HEK293 (cell line): ENCODE measurements at regions not wholly inside any gene's neighbourhood (a gene's known extent, or its start where the extent isn't known, plus 50 kb on each side); places are given as distances from the start of the nearest gene placed in this dataset.

Source experiments
- CTCF ChIA-PET: fragments of 350-600 bp; formaldehyde crosslinking; extraction: SDS; loops from one replicate; lab custom pipeline; 2021; ENCODE audit warnings: antibody characterized with exemption; lab: Yijun Ruan, JAX
- POLR2A ChIA-PET: fragments of 300-600 bp; formaldehyde crosslinking; extraction: SDS; loops from one replicate; lab custom pipeline; 2020; ENCODE audit warnings: antibody characterized with exemption, inconsistent platforms; lab: Yijun Ruan, JAX
- H3K27ac ChIP-seq: fragments of 200-500 bp; sonication (Bioruptor generic); 2 replicates; pipeline ENCODE4 v1.5.1; 2014; ENCODE audit warnings: low read depth, low read length, control low read depth, inconsistent platforms; ENCODE audit errors: extremely low read depth
- H3K36me3 ChIP-seq, 2 experiments: fragments of 200-500 bp in 1 of 2; sonication (Bioruptor generic) in 1 of 2; 1 replicate in 1 of 2; 2 replicates in 1 of 2; pipeline ENCODE4 v1.5.1; 2014 to 2017; ENCODE audit warnings: inconsistent platforms in 2 of 2, low read length in 2 of 2; ENCODE audit not compliant: control insufficient read depth in 2 of 2, insufficient read depth in 1 of 2
- H3K4me1 ChIP-seq: fragments of 200-500 bp; sonication (Bioruptor generic); 2 replicates; pipeline ENCODE4 v1.5.1; 2014; ENCODE audit warnings: mild to moderate bottlenecking, low read length, inconsistent platforms; ENCODE audit not compliant: control insufficient read depth, insufficient read depth
- H3K4me3 ChIP-seq: 2 replicates; pipeline ENCODE4 v1.5.1; 2011; ENCODE audit warnings: low read depth, mild to moderate bottlenecking, control low read depth, low read length, moderate library complexity
- H3K9me3 ChIP-seq: fragments of 200-500 bp; sonication (Bioruptor generic); 2 replicates; pipeline ENCODE4 v1.5.1; 2014; ENCODE audit warnings: low read depth, low read length, inconsistent platforms; ENCODE audit not compliant: control insufficient read depth, insufficient read depth
- GLIS2 ChIP-seq: fragments of 450-650 bp; formaldehyde crosslinking; IDR thresholded peaks from 2 replicates; pipeline ENCODE4 v1.5.1; 2016; ENCODE audit warnings: missing biosample characterization, missing genetic modification characterization
- KLF1 ChIP-seq: fragments of 450-650 bp; formaldehyde crosslinking; IDR thresholded peaks from 2 replicates; pipeline ENCODE4 v1.5.1; 2016; ENCODE audit warnings: missing biosample characterization, missing genetic modification characterization
- KLF16 ChIP-seq: fragments of 450-650 bp; formaldehyde crosslinking; IDR thresholded peaks from 2 replicates; pipeline ENCODE4 v1.5.1; 2017; ENCODE audit warnings: missing biosample characterization, missing genetic modification characterization
- KLF9 ChIP-seq: fragments of 450-650 bp; formaldehyde crosslinking; IDR thresholded peaks from 2 replicates; pipeline ENCODE4 v1.5.1; 2016; ENCODE audit warnings: missing biosample characterization, missing genetic modification characterization, low read depth
- MEIS1 ChIP-seq: sonication (generic); formaldehyde crosslinking; IDR thresholded peaks from 2 replicates; pipeline ENCODE4 v1.8.1; 2022; ENCODE audit warnings: missing genetic modification reagents, mild to moderate bottlenecking, borderline replicate concordance
- PBX3 ChIP-seq: sonication (generic); formaldehyde crosslinking; IDR thresholded peaks from 2 replicates; pipeline ENCODE4 v1.8.1; 2022; ENCODE audit warnings: mild to moderate bottlenecking, moderate library complexity, missing genetic modification reagents
- PRDM6 ChIP-seq: fragments of 450-650 bp; formaldehyde crosslinking; IDR thresholded peaks from 2 replicates; pipeline ENCODE4 v1.5.1; 2017; ENCODE audit warnings: missing biosample characterization, missing genetic modification characterization
- ZBTB11 ChIP-seq: fragments of 450-650 bp; formaldehyde crosslinking; conservative IDR thresholded peaks from 2 replicates; pipeline ENCODE4 v1.5.1; 2016; ENCODE audit warnings: low read depth, missing biosample characterization, missing genetic modification characterization
- ZBTB7A ChIP-seq: fragments of 450-650 bp; formaldehyde crosslinking; IDR thresholded peaks from 2 replicates; pipeline ENCODE4 v1.5.1; 2016; ENCODE audit warnings: low read depth, missing biosample characterization, missing genetic modification characterization
- ZNF114 ChIP-seq: fragments of 450-650 bp; formaldehyde crosslinking; IDR thresholded peaks from 2 replicates; pipeline ENCODE4 v1.5.0; 2017; ENCODE audit warnings: missing biosample characterization, missing genetic modification characterization
- ZNF140 ChIP-seq: fragments of 450-650 bp; formaldehyde crosslinking; IDR thresholded peaks from 2 replicates; pipeline ENCODE4 v1.5.1; 2016; ENCODE audit warnings: missing biosample characterization, missing genetic modification characterization
- ZNF146 ChIP-seq: fragments of 450-650 bp; formaldehyde crosslinking; IDR thresholded peaks from 2 replicates; pipeline ENCODE4 v1.5.1; 2016; ENCODE audit warnings: missing biosample characterization, missing genetic modification characterization
- ZNF169 ChIP-seq: fragments of 450-650 bp; formaldehyde crosslinking; IDR thresholded peaks from 2 replicates; pipeline ENCODE4 v1.5.1; 2016; ENCODE audit warnings: missing biosample characterization, missing genetic modification characterization
- ZNF202 ChIP-seq: fragments of 450-650 bp; formaldehyde crosslinking; IDR thresholded peaks from 2 replicates; pipeline ENCODE4 v1.5.1; 2016; ENCODE audit warnings: missing biosample characterization, missing genetic modification characterization, borderline replicate concordance
- ZNF211 ChIP-seq: fragments of 450-650 bp; formaldehyde crosslinking; IDR thresholded peaks from 2 replicates; pipeline ENCODE4 v1.5.1; 2016; ENCODE audit warnings: low read depth, missing biosample characterization, missing genetic modification characterization
- ZNF280D ChIP-seq: fragments of 450-650 bp; formaldehyde crosslinking; IDR thresholded peaks from 2 replicates; pipeline ENCODE4 v1.5.1; 2016; ENCODE audit warnings: missing biosample characterization, missing genetic modification characterization
- ZNF558 ChIP-seq: fragments of 450-650 bp; formaldehyde crosslinking; IDR thresholded peaks from 2 replicates; pipeline ENCODE4 v1.5.1; 2016; ENCODE audit warnings: missing biosample characterization, missing genetic modification characterization
- ZNF610 ChIP-seq: fragments of 450-650 bp; formaldehyde crosslinking; IDR thresholded peaks from 2 replicates; pipeline ENCODE4 v1.5.1; 2016; ENCODE audit warnings: missing biosample characterization, missing genetic modification characterization, borderline replicate concordance
- ZNF621 ChIP-seq: fragments of 450-650 bp; formaldehyde crosslinking; IDR thresholded peaks from 2 replicates; pipeline ENCODE4 v1.5.1; 2017; ENCODE audit warnings: missing biosample characterization, missing genetic modification characterization
- ZNF624 ChIP-seq: fragments of 450-650 bp; formaldehyde crosslinking; IDR thresholded peaks from 2 replicates; pipeline ENCODE4 v1.5.1; 2017; ENCODE audit warnings: missing biosample characterization, missing genetic modification characterization
- ZNF677 ChIP-seq: fragments of 450-650 bp; IDR thresholded peaks from 2 replicates; pipeline ENCODE4 v1.5.0; 2018; ENCODE audit warnings: missing biosample characterization, mild to moderate bottlenecking, missing genetic modification characterization, moderate library complexity
- ZNF785 ChIP-seq: fragments of 450-650 bp; formaldehyde crosslinking; IDR thresholded peaks from 2 replicates; pipeline ENCODE4 v1.5.1; 2016; ENCODE audit warnings: missing biosample characterization, missing genetic modification characterization

- TF ChIP-seq ZNF785 (no peak), ZNF140 (tag by site-specific recombination) (no peak), ZNF202 (tag by site-specific recombination) (no peak), KLF16 (tag by site-specific recombination) (no peak)
These were observed 896.5 kb downstream of the PLA2G4A start (continued) for GRCh38 chr1:187725216-187725615.

GRCh38 chr1:187733232-187733631 lies 904.5 kb downstream of the PLA2G4A start:
- no peak for TF ChIP-seq GLIS2
- no peak for TF ChIP-seq KLF9 (tag by site-specific recombination)
- no peak for TF ChIP-seq ZNF211 (tag by site-specific recombination)
- no peak for TF ChIP-seq MEIS1 (CRISPR knock-in tag)
- no peak for TF ChIP-seq ZNF610
- no peak for TF ChIP-seq ZNF677 (tag by site-specific recombination)
- no peak for TF ChIP-seq ZNF114
- TF ChIP-seq ZBTB7A (tag by site-specific recombination) = no peak
- no peak for TF ChIP-seq ZNF169 (tag by site-specific recombination)
- TF ChIP-seq ZNF558 = no peak
- no peak for TF ChIP-seq ZNF624 (tag by site-specific recombination)
- no peak for TF ChIP-seq ZNF146 (tag by site-specific recombination)
- TF ChIP-seq ZNF280D = no peak
- no peak for TF ChIP-seq ZNF621
- TF ChIP-seq ZNF140 (tag by site-specific recombination) = no peak
- TF ChIP-seq ZBTB11 (tag by site-specific recombination) = no peak
- TF ChIP-seq, all 188 proteins: peak for 0

GRCh38 chr1:187734427-187734826 lies 905.7 kb downstream of the PLA2G4A start:
- Histone ChIP-seq H3K9me3 (no peaks in the 10 kb centered on the region), H3K4me3 (no peak overlapping the region), H3K27ac (no peak overlapping the region), H3K4me1 (no peaks in the 10 kb centered on the region), H3K36me3 (no peaks in the 10 kb centered on the region)
- ChIA-PET POLR2A (no interaction called here), CTCF (no interaction called here)
- no peak for TF ChIP-seq PBX3 (CRISPR knock-in tag)
- no peak for TF ChIP-seq ZNF140 (tag by site-specific recombination)
- no peak for TF ChIP-seq PRDM6 (tag by site-specific recombination)
- no peak for TF ChIP-seq KLF1 (tag by site-specific recombination)

More at GRCh38 chr1:187733232-187733631, 904.5 kb downstream of the PLA2G4A start:
- H3K36me3 ChIP-seq = no peaks in the 10 kb centered on the region
- POLR2A ChIA-PET = no interaction called here
- no peaks in the 10 kb centered on the region for H3K9me3 ChIP-seq
- CTCF ChIA-PET = no interaction called here
- H3K4me1 ChIP-seq = no peaks in the 10 kb centered on the region
- no peak overlapping the region for H3K4me3 ChIP-seq
- H3K27ac ChIP-seq = no peak overlapping the region
